ENCODE measurements at regions not wholly inside any gene's neighbourhood (a gene's known extent, or its start where the extent isn't known, plus 50 kb on each side); places are given as distances from the start of the nearest gene placed in this dataset.

DNA sequence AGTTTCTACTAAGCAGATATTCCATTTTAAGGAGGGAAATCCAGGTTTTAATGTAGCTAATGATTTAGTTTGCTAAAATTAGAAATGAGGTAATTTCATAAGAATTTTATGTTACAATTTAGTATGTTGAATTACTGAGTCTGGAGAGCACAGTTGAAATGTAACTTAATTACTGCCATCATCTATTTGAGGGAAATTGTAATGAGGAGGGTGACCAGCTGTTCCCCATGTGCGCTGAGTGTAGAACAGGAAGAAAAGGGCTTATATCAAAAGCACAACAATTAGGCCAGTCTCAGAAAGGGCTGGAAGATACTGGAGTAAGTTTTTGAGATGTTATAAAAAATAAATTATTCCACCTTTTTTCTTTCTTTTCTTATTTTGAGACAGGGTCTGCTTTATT lies 735.1 kb upstream of the GOT2 start:
- TF ChIP-seq, protein P1, sequence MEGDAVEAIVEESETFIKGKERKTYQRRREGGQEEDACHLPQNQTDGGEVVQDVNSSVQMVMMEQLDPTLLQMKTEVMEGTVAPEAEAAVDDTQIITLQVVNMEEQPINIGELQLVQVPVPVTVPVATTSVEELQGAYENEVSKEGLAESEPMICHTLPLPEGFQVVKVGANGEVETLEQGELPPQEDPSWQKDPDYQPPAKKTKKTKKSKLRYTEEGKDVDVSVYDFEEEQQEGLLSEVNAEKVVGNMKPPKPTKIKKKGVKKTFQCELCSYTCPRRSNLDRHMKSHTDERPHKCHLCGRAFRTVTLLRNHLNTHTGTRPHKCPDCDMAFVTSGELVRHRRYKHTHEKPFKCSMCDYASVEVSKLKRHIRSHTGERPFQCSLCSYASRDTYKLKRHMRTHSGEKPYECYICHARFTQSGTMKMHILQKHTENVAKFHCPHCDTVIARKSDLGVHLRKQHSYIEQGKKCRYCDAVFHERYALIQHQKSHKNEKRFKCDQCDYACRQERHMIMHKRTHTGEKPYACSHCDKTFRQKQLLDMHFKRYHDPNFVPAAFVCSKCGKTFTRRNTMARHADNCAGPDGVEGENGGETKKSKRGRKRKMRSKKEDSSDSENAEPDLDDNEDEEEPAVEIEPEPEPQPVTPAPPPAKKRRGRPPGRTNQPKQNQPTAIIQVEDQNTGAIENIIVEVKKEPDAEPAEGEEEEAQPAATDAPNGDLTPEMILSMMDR (IDR thresholded peaks at IDR 0.05) = no peak
- no peak for TF ChIP-seq POLR2A (IDR thresholded peaks at IDR 0.05)

All from ovary (tissue), 3 donors.